ENCODE measurements at regions not wholly inside any gene's neighbourhood (a gene's known extent, or its start where the extent isn't known, plus 50 kb on each side); places are given as distances from the start of the nearest gene placed in this dataset.

- Mint-ChIP-seq H3K36me3 (ENCODE audit: low read depth) (no peaks in the 10 kb centered on the region), H3K4me1 (no peaks in the 10 kb centered on the region), H3K4me3 (no peak overlapping the region), H3K27ac (no peak overlapping the region), H3K9me3 (no peaks in the 10 kb centered on the region), H3K27me3 (no peaks in the 10 kb centered on the region)
- no peak for DNase-seq
- POLR2A ChIA-PET, result no interaction called here
- CTCF ChIA-PET, result no interaction called here
Measured at GRCh38 chr15:98363955-98364354, 284.4 kb upstream of the IGF1R start.

GRCh38 chr15:98369081-98369716 lies 279.1 kb upstream of the IGF1R start:
- H3K4me1 Mint-ChIP-seq, result no peaks in the 10 kb centered on the region
- no peak for DNase-seq
- H3K27me3 Mint-ChIP-seq, result no peaks in the 10 kb centered on the region
- ChIA-PET CTCF (interaction anchor here (0.7 kb wide), 1 partner anchor 132 kb away, joined by 3 read pairs; no protein-coding TSS in a partner anchor), POLR2A (no interaction called here)
- H3K9me3 Mint-ChIP-seq, result no peaks in the 10 kb centered on the region
- H3K27ac Mint-ChIP-seq, result no peak overlapping the region
- no peaks in the 10 kb centered on the region for H3K36me3 Mint-ChIP-seq (ENCODE audit: low read depth)
- no peak overlapping the region for H3K4me3 Mint-ChIP-seq

DNA sequence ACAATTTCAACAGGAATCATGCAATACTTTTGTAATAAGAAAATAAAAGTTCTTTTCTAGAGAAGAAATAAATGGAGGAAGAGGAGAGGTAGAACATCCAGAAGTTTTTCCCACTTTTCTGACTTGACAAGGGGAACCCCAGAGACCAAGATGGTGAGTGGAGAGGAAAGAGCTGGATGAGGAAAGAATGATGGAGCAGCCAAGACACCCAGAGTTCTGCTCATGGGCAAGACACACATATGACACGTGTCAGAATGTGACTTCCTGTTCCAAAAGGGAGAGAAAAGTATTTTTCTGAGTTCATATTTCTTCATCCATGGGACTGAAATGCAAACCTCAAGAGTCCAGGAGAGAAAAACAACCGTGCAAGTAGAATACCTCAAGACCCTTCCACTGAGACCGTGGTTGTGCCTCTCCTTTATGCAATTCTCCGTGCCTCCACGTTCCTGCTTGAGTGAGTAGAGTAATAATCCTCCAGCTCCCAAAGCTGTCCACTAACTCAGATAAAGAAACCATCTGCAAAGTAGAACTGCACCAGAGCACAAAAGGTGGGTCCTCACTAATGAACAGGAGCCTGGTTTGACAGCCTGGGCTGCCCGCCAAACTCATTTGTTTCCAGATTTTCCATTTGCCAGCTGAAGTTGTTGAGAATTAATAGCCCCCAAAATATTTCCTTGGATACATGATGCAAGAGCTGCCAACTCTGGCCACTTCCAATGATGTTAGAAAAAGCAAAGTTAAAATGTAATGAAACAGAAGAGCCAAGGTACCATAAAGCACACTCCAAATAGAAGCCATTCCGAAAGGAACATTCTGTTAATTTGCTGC lies 272.6 kb upstream of the IGF1R start:
- ChIA-PET POLR2A (no interaction called here), CTCF (no interaction called here)
- DNase-seq, result no peak
- Mint-ChIP-seq H3K4me1 (no peaks in the 10 kb centered on the region), H3K36me3 (ENCODE audit: low read depth) (no peaks in the 10 kb centered on the region), H3K4me3 (no peak overlapping the region), H3K27ac (no peak overlapping the region), H3K9me3 (no peaks in the 10 kb centered on the region), H3K27me3 (no peaks in the 10 kb centered on the region)

DNA sequence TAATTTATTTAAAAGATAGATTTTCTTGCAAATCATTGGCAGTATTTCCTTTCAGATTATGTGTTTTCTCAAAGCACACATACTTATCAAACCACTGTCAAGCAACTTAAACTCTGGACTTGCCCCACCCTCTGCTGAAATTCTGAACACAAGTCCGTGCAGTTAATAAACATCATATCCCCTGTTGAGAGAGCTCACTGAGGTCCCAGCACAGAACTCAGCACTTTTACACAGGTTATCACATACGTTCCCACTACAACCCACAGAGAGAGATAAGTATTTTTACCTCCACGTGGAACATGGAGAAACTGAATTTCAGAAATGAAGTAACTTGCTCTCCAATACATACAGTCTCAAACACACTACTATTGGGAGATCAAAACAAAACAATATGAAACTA lies 267.6 kb upstream of the IGF1R start:
- Mint-ChIP-seq H3K27ac (no peak overlapping the region), H3K9me3 (no peaks in the 10 kb centered on the region), H3K27me3 (peaks cover 1% of the 10 kb centered on the region), H3K4me3 (no peak overlapping the region), H3K4me1 (no peaks in the 10 kb centered on the region), H3K36me3 (ENCODE audit: low read depth) (no peaks in the 10 kb centered on the region)
- DNase-seq, result no peak
- ChIA-PET CTCF (no interaction called here), POLR2A (no interaction called here)

DNA sequence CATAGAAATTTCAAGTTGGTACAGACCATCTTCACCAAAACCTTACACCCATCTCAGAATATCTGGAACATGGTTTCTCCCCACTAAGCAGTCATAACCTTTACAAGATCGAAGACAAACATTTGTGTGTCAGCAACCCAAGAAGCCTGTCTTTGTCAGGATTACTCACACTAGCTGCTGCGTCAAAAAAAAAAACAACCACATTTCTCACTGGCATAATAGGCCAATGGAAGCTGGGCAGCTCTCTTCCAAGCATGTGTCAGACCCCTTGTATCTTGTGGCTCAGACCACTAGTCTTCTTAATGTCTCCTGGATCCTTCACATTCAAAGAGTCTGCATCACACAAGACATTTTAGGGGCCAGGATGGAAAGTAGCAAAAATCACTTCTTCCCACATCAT lies 266.9 kb upstream of the IGF1R start:
- Mint-ChIP-seq H3K4me1 (no peaks in the 10 kb centered on the region), H3K27ac (no peak overlapping the region), H3K27me3 (peaks cover 1% of the 10 kb centered on the region), H3K4me3 (no peak overlapping the region), H3K36me3 (ENCODE audit: low read depth) (no peaks in the 10 kb centered on the region), H3K9me3 (no peaks in the 10 kb centered on the region)
- POLR2A ChIA-PET, result no interaction called here
- DNase-seq, result no peak
- CTCF ChIA-PET, result interaction anchor here (1.1 kb wide), 1 partner anchor 9 kb away, joined by 4 read pairs; no protein-coding TSS in a partner anchor

DNA sequence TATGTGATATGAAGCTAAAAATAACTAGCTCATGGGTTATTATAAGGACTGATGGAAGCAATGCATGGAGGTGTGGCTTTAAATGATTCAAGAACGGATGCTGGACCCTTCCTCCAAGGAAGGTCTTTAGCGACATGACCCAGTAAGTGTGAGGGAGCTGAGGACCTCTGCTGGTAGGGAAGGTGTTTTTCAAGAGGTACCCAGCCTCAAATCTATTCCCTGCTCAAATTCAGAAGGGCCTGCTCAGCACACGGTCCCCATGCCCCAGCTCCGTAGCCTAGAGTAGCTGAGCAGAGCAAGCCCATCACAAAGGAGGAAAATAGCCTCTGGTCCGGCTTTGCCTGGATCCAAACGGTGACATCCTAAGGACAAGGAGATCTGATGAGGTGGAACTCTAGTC lies 266.2 kb upstream of the IGF1R start:
- no peaks in the 10 kb centered on the region for H3K36me3 Mint-ChIP-seq (ENCODE audit: low read depth)
- no peaks in the 10 kb centered on the region for H3K4me1 Mint-ChIP-seq
- no peak overlapping the region for H3K4me3 Mint-ChIP-seq
- peaks cover 1% of the 10 kb centered on the region for H3K27me3 Mint-ChIP-seq
- no peak for DNase-seq
- no peak overlapping the region for H3K27ac Mint-ChIP-seq
- CTCF ChIA-PET, result interaction anchor here (1.1 kb wide), 1 partner anchor 10 kb away, joined by 4 read pairs; no protein-coding TSS in a partner anchor
- no peaks in the 10 kb centered on the region for H3K9me3 Mint-ChIP-seq
- POLR2A ChIA-PET, result no interaction called here

DNA sequence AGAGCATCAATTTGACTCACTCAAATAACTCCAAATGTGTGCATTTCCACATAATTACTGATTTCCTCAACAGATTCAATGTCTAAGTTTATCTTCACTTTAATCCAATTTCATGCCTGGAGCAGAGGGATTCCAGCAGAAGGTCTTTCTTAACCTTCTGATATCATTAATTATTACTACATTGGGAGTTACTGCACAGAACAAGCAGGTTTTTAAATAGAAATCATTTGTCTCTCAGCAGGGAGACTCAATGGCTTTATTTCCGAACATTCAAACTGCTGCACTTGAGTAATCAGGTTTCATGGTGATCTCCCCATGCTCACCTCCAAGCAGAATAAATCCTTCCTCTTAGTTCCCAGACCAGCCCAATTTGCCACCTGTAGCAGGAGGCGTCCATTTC lies 264.8 kb upstream of the IGF1R start:
- no peaks in the 10 kb centered on the region for H3K9me3 Mint-ChIP-seq
- CTCF ChIA-PET, result no interaction called here

DNA sequence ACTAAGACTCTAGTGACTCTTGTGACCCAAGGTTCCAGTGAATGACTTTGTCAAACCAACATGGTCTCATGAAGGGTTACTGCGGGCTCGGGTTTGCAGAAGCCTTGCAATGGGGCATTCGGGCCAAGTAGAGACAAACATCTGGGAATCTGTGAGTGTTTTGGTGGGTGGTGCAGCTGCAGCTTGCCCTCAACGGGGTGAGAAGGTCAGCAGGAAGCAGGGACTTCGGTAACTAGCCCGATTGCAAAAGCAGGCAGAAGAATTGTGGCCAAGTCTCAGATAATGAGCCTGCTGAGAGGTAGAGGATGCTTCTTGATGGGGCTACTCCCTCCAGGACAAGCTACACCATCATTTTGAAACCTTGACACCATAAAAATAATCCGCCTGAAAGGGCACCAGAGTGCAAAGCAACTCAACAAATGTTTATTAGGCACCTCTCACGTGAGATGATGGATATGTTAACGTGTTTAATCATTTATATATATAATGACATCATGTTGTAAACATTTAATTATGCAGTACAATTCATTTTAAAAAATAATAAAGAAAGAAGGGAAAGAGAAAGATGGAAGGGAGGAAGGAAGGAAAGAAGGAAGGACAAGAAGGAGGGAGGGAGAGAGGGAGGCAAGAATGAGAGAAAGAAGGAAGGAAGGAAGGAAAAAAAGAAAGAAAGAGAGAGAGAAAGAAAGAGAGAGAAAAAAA lies 263.9 kb upstream of the IGF1R start:
- Mint-ChIP-seq H3K27ac (no peak overlapping the region), H3K4me3 (no peak overlapping the region), H3K4me1 (no peaks in the 10 kb centered on the region), H3K9me3 (no peaks in the 10 kb centered on the region), H3K27me3 (peaks cover 1% of the 10 kb centered on the region), H3K36me3 (ENCODE audit: low read depth) (no peaks in the 10 kb centered on the region)
- ChIA-PET CTCF (no interaction called here), POLR2A (no interaction called here)
- DNase-seq, result no peak

More for the DNA sequence above, 264.8 kb upstream of the IGF1R start:
- POLR2A ChIA-PET, result no interaction called here
- no peak overlapping the region for H3K4me3 Mint-ChIP-seq
- DNase-seq, result no peak
- peaks cover 1% of the 10 kb centered on the region for H3K27me3 Mint-ChIP-seq
- H3K4me1 Mint-ChIP-seq, result no peaks in the 10 kb centered on the region
- no peaks in the 10 kb centered on the region for H3K36me3 Mint-ChIP-seq (ENCODE audit: low read depth)
- H3K27ac Mint-ChIP-seq, result no peak overlapping the region

- Mint-ChIP-seq H3K36me3 (ENCODE audit: low read depth) (no peaks in the 10 kb centered on the region), H3K4me3 (no peak overlapping the region), H3K9me3 (no peaks in the 10 kb centered on the region), H3K4me1 (no peaks in the 10 kb centered on the region), H3K27ac (no peak overlapping the region), H3K27me3 (peaks cover 1% of the 10 kb centered on the region)
- POLR2A ChIA-PET, result no interaction called here
- DNase-seq, result no peak
- CTCF ChIA-PET, result no interaction called here
Measured at GRCh38 chr15:98385752-98386381, 262.5 kb upstream of the IGF1R start.

DNA sequence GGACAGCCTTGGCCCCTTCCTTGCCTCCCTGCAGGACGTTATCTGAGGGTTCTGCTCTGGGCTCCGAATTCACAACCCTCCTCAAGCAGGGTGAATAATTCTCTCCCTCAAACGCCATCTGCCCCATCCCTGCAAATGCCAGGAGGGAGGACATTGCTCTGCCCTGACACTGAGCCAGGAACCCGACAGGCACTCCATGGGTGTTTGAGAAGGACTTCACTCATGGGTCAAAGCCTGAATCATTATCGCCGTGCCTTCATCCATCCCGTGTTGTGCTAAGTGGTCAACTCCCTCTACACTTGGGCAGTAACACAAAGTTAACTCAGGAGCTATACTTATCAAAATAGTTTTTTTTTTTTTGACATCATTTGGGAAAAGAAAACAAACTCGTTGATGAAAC lies 261.8 kb upstream of the IGF1R start:
- ChIA-PET POLR2A (no interaction called here), CTCF (no interaction called here)
- no peaks in the 10 kb centered on the region for H3K36me3 Mint-ChIP-seq (ENCODE audit: low read depth)

DNA sequence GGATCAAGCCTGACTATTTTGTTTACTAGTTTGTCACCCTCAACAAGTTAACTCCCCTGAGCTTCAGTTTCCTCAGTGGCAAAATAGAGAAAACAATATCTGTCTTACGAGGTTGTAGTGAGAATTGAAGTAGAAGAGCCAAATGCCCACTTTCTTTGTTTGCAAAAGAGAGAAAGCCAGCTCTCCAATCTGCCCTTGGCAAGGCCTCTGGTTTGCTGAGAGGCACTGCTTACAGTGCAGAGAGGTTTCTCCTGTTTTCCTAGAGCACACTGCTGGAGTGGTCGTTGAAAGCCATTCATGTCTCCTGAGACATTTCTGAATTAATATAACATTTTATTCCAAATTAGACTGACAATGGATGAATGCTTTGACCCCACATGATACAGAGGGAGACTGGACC lies 260.5 kb upstream of the IGF1R start:
- Mint-ChIP-seq H3K9me3 (no peaks in the 10 kb centered on the region), H3K4me3 (no peak overlapping the region), H3K4me1 (no peaks in the 10 kb centered on the region), H3K27me3 (peaks cover 1% of the 10 kb centered on the region), H3K27ac (no peak overlapping the region), H3K36me3 (ENCODE audit: low read depth) (no peaks in the 10 kb centered on the region)
- POLR2A ChIA-PET, result no interaction called here
- CTCF ChIA-PET, result no interaction called here
- DNase-seq, result no peak

More for the DNA sequence above, 261.8 kb upstream of the IGF1R start:
- no peak overlapping the region for H3K4me3 Mint-ChIP-seq
- DNase-seq, result no peak
- H3K27ac Mint-ChIP-seq, result no peak overlapping the region
- no peaks in the 10 kb centered on the region for H3K9me3 Mint-ChIP-seq
- H3K4me1 Mint-ChIP-seq, result no peaks in the 10 kb centered on the region
- H3K27me3 Mint-ChIP-seq, result peaks cover 1% of the 10 kb centered on the region

- ChIA-PET CTCF (no interaction called here), POLR2A (no interaction called here)
- H3K4me1 Mint-ChIP-seq, result no peaks in the 10 kb centered on the region
- no peak overlapping the region for H3K4me3 Mint-ChIP-seq
- H3K36me3 Mint-ChIP-seq (ENCODE audit: low read depth), result no peaks in the 10 kb centered on the region
- no peak for DNase-seq
- no peak overlapping the region for H3K27ac Mint-ChIP-seq
- no peaks in the 10 kb centered on the region for H3K9me3 Mint-ChIP-seq
- no peaks in the 10 kb centered on the region for H3K27me3 Mint-ChIP-seq
Measured at GRCh38 chr15:98390946-98391530, 257.3 kb upstream of the IGF1R start.

DNA sequence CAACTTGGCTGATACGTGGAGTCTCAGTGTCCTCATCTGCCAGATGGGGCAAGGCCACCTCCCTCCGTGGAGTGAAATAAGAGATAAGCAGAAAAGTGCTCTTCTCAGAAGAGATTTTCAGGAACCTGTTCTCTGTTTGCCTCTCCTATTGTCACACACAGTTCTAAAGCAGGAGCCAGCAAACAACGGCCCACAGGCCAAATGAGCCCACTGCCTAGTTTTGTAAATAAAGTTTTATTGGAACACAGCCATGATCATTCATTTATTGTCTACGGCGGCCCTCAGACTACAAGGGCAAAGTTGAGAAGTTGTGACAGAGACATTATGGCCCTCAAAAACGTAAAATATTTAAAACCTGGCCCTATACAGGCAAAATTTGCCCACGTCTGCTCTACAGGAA lies 256.8 kb upstream of the IGF1R start:
- ChIA-PET POLR2A (no interaction called here), CTCF (no interaction called here)
- H3K4me1 Mint-ChIP-seq, result no peaks in the 10 kb centered on the region
- no peak for DNase-seq
- no peak overlapping the region for H3K4me3 Mint-ChIP-seq
- no peaks in the 10 kb centered on the region for H3K9me3 Mint-ChIP-seq
- H3K27me3 Mint-ChIP-seq, result no peaks in the 10 kb centered on the region
- H3K36me3 Mint-ChIP-seq (ENCODE audit: low read depth), result no peaks in the 10 kb centered on the region
- no peak overlapping the region for H3K27ac Mint-ChIP-seq
